GM18498 (cell line): ENCODE measurements at regions not wholly inside any gene's neighbourhood (a gene's known extent, or its start where the extent isn't known, plus 50 kb on each side); places are given as distances from the start of the nearest gene placed in this dataset.
A peak's percentile ranks its signal among the peaks of the same experiment; 100 is the strongest.
"Not testable (repeated sequence)": the region's sequence is repeated elsewhere in the genome, so short reads cannot be mapped to it uniquely, and the experiment has no call there.

ENCODE experiments used
- ATAC-seq: cut with Tn5 transposase; IDR thresholded peaks from one replicate; pipeline ENCODE4 v1.9.1; 2021; ENCODE audit warnings: mild to moderate bottlenecking, moderate library complexity; ENCODE audit not compliant: unreplicated experiment

GRCh38 chr2:4039896-4040295 is 336.5 kb downstream of the DCDC2C start:
- no peak for ATAC-seq

DNA sequence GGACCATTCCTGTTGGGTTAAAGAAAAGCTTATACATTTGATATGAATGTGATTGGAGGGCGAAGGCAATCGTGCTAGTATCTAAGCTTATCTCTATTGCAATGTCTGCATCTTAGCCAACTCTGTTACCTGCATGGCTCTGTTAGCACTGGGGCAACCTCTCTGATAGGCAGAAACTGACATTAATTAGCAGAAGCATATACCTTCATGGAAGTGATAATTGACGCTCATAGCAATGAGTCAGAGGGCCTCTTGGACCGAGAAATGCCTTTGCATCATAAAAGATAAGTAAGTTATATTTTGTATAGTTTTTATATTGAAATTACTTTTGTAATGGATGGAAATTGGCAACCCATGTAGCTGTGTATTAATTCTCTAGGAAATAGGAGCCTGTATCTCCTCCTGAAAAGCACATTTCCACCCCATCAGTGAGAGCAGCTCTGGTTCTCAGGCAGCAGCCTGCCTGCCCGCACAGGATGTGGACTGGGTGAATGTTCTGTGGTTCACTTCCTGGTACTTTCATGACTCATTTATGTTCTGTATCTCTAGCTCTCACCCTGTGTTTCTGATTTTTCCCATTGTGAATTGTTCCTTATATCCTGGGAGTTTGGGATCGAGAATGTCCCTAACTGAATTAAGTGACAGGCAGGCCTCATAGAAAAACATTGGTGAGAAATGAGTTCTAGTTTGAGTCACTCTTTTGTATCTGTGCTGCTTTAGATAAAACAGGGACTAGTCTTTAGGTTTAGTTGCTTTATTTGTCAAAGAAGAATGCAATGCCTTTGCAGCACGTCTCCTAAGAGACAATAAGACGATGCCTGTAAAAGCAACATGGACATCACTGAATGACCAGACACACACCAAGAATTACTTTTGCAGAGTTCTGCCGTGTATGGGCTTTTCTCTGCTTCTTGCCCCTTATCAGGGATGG is 344.9 kb downstream of the DCDC2C start:
- ATAC-seq: peak; percentile 53

DNA sequence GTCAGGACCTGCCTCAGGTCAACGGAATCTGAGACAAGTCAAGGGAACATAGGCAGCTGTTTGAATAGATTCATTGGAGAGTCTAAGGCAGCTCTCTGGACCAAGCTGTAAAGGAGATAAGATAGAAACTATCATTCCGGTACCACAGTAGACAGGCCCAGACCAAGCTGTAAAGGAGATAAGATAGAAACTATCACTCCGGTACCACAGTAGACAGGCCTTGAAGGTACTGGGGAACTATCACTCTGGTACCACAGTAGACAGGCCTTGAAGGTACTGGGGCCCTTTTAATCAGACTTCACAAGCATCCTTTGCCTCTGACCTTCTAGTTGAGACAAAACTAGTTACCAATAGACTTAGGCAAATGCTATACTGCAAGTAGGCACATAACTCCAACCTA is 346.1 kb downstream of the DCDC2C start:
- ATAC-seq: no peak

DNA sequence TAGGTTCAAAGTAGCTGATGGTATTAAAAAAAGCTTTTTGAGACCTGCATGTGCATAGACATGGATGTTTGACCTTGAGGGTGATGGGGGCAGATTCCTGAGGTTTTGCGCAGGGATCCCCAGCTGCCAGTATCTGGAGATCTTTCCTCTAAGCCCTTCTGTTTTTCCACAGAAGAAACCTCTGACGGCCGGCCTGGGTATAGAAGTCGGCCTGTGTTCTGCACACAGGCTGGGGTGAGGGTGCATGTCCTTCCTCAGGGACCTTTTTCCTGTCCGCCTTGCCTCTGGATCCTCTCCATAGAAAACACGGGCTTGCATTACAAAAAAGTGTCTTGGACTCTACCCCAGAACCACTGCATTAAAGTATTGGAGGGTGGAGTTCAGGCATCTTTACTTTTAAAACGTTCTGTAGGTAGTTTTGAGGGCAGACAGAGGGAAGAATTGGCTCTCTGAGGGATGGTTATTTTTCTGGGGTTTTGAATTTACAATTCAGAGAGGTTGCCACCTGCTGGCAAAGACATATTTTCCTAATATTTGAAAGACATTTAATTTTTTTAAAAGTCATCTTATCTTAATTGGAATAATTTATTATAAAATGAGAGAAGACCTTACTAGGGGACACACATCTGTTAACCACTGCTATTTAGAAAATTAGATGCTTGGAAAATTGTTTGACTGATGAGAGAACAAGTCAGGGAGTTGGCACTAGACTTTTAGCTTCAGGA is 350.6 kb downstream of the DCDC2C start:
- ATAC-seq: no peak

GRCh38 chr2:4066217-4066616 is 362.8 kb downstream of the DCDC2C start:
- no peak for ATAC-seq

- no peak for ATAC-seq
These were observed 369.7 kb downstream of the DCDC2C start for GRCh38 chr2:4073026-4073569.

DNA sequence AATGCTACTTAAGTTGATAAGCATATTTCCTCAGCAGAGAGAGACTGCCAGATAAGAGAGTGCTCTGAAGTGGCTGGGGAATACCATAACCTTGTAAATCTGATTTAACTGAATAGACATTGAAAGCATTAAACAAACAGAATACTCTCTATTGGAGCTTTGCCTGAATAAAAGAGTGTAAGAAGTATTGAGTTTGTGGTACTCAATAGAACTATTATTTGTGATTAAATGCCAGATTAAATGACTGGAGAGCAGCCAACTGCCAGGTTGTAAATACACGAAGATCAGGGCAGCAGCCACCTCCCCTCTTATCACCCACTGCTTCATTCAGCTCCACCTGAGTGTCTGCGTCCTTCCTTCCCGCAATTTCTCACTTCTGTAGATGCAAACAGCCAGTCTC is 373.6 kb downstream of the DCDC2C start:
- ATAC-seq: no peak

GRCh38 chr2:4085186-4085585 is 381.8 kb downstream of the DCDC2C start:
- no peak for ATAC-seq

DNA sequence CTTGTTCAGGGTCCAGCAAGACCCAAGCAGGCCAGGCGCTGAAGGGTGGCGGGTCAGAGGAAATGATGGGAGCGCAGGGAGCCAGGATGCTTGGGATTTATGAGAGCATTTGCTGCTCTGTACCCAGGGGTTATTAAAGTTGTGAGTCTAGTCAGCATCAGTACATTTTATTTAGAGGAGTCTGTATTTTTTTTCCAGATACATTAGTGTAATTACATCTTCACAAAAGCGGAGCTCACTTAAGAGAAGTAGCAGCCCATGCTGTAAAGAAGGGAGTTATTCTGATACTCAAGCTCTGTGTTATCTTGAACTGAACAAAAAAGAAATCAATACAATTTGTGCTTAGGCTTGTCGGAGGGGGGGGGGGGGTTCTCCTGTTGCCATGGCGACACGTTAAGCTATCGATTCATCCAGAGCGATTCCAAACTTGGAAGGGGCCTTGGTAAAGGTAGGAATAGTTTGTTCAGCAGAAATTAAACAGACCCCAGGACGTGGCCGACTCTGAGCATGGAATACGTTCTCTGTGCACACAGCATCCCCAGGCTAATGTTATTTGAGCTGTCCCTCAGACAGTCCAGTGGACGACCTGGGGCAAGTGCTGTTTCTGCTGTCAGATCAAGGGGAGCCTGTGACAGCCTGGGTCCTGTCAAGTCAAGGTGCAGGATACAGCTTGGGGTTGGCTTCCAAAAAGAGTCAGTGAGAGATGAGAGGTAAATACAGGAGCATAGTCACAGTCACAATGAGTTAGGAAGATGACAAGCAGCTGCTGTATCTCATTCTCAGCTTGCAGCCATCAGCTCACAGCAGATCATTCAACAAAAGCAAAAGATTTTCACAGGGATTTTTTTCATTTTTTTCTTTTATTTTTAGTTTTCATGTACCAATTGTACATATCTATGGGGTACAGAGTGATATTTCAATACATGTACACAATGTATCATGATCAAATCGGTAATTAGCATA is 387.6 kb downstream of the DCDC2C start:
- ATAC-seq: no peak

GRCh38 chr2:4091869-4092268 is 388.5 kb downstream of the DCDC2C start:
- no peak for ATAC-seq

GRCh38 chr2:4094743-4095142 is 391.4 kb downstream of the DCDC2C start:
- no peak for ATAC-seq

- no peak for ATAC-seq
These were observed 393.8 kb downstream of the DCDC2C start for GRCh38 chr2:4096978-4097766.

DNA sequence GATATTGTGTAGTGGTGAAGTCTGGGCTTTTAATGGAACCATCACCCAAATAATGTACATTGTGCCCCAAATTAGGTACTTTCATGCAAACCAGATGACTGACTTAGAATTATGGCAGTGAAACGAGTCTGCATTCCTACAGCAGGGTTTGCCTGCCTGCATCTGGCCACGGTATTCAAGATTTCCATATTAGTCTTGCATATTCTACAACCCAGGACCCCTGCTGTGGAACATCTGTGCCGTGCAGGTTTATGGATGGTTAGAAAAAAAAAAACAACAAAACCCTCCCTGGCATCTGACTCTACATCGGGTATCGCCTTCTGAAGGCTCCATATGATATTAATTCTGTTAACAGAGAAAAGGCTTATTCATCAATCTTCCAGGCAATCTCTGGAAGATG is 394.8 kb downstream of the DCDC2C start:
- ATAC-seq: no peak

- no peak for ATAC-seq
These were observed 398.6 kb downstream of the DCDC2C start for GRCh38 chr2:4101936-4102335.

GRCh38 chr2:4107179-4107578 is 403.8 kb downstream of the DCDC2C start:
- no peak for ATAC-seq

- no peak for ATAC-seq
These were observed 406.9 kb downstream of the DCDC2C start for GRCh38 chr2:4110273-4110672.

- ATAC-seq: not testable (repeated sequence)
These were observed 412.1 kb downstream of the DCDC2C start for GRCh38 chr2:4115435-4115834.

DNA sequence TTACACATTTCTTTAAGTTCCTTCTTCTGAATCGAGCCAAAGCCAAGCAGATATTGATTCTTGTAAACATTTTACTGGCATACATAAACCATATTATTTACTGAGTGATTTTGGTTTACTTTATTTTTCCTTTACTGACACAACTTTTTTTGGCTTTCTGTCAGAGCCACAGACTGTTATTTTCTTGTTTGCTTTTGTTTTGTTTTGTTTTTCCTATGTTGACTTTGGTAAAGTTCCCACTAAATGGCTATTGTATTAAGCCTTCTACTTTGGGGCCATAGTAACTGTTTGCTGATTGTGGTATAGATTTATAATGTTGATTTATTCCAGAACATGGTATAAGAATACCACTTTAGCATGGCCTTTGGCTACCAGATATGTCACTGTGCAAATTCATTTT is 419.4 kb downstream of the DCDC2C start:
- no peak for ATAC-seq

DNA sequence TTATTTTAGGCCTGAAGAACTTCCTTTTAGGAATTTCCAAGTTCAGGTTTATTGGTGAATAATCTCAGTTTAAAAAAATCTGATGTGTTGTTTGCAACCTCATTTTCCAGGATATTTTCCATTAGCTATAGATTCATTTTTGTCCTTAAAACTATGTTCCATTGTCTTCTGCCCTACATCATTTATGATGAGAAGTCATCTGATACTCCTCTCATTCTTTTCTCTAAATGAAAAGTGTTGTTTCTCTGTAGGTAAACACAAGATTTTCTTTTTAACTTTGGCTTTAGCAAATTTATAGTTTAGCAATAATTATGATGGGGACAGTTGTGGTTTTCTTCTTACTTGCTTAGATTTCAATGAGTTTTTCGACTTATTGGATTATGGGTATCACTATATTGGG is 427.3 kb downstream of the DCDC2C start:
- ATAC-seq: no peak
